Keratinocyte (primary cell): ENCODE measurements at regions not wholly inside any gene's neighbourhood (a gene's known extent, or its start where the extent isn't known, plus 50 kb on each side); places are given as distances from the start of the nearest gene placed in this dataset.

ENCODE experiments used
- DNase-seq: peaks from one replicate; pipeline ENCODE4 v3.0.0-alpha.2; 2011; ENCODE audit warnings: low read depth, missing footprints, low spot score
- FAIRE-seq: peaks from 2 replicates; lab custom pipeline; 2011; peaks lifted over from hg19 to GRCh38; lab: Jason Lieb, UNC
- H2AFZ ChIP-seq: 2 replicates; pipeline ENCODE4 v1.6.0; 2012; ENCODE audit warnings: low read length, control low read depth, inconsistent platforms; ENCODE audit not compliant: control insufficient read depth
- H3K27ac ChIP-seq: 2 replicates; pipeline ENCODE4 v1.5.1; 2011; ENCODE audit warnings: low read length; ENCODE audit not compliant: control insufficient read depth, insufficient read depth
- H3K27me3 ChIP-seq: 3 replicates; pipeline ENCODE4 v1.6.0; 2011; ENCODE audit warnings: low read length; ENCODE audit not compliant: control insufficient read depth, insufficient read depth; ENCODE audit errors: extremely low read depth
- H3K36me3 ChIP-seq, 2 experiments: 2 replicates in 1 of 2; 3 replicates in 1 of 2; pipeline ENCODE4 v1.5.1; 2011; ENCODE audit warnings: low read length in 2 of 2, mild to moderate bottlenecking in 1 of 2; ENCODE audit not compliant: control insufficient read depth in 2 of 2, insufficient read depth in 2 of 2; ENCODE audit errors: extremely low read depth in 1 of 2
- H3K4me1 ChIP-seq: 3 replicates; pipeline ENCODE4 v1.5.1; 2011; ENCODE audit warnings: low read length; ENCODE audit not compliant: control insufficient read depth, insufficient read depth; ENCODE audit errors: extremely low read depth
- H3K4me2 ChIP-seq: 3 replicates; pipeline ENCODE4 v1.6.0; 2011; ENCODE audit warnings: low read depth, low read length; ENCODE audit not compliant: control insufficient read depth, insufficient read depth; ENCODE audit errors: extremely low read depth
- H3K4me3 ChIP-seq, 3 experiments: fragments of 200-600 bp in 1 of 3; sonication (generic) in 1 of 3; 2 replicates in 2 of 3; 3 replicates in 1 of 3; pipeline ENCODE4 v1.5.1; 2011 to 2016; ENCODE audit warnings: low read length in 3 of 3, mild to moderate bottlenecking in 3 of 3, control low read depth in 2 of 3, inconsistent platforms in 1 of 3, low read depth in 1 of 3, mixed read lengths in 1 of 3, mixed run types in 1 of 3, moderate library complexity in 1 of 3; ENCODE audit not compliant: control insufficient read depth in 2 of 3, insufficient read depth in 2 of 3; ENCODE audit errors: extremely low read depth in 1 of 3
- H3K79me2 ChIP-seq: 2 replicates; pipeline ENCODE4 v1.6.0; 2012; ENCODE audit warnings: low read length; ENCODE audit not compliant: control insufficient read depth, insufficient read depth
- H3K9ac ChIP-seq: 3 replicates; pipeline ENCODE4 v1.6.0; 2011; ENCODE audit warnings: low read length; ENCODE audit not compliant: control insufficient read depth, insufficient read depth; ENCODE audit errors: extremely low read depth
- H3K9me1 ChIP-seq: 3 replicates; pipeline ENCODE4 v1.6.0; 2011; ENCODE audit warnings: low read length; ENCODE audit not compliant: control insufficient read depth, insufficient read depth; ENCODE audit errors: extremely low read depth
- H3K9me3 ChIP-seq: 2 replicates; pipeline ENCODE4 v1.5.1; 2012; ENCODE audit warnings: low read depth, low read length; ENCODE audit not compliant: control insufficient read depth
- H4K20me1 ChIP-seq: 3 replicates; pipeline ENCODE4 v1.6.0; 2011; ENCODE audit warnings: low read length; ENCODE audit not compliant: control insufficient read depth, insufficient read depth; ENCODE audit errors: extremely low read depth
- CTCF ChIP-seq, 3 experiments: IDR thresholded peaks in 1 of 3; conservative IDR thresholded peaks in 1 of 3; optimal IDR thresholded peaks in 1 of 3; 2 replicates in 2 of 3; 3 replicates in 1 of 3; pipeline versions ENCODE3 to v1.5.1; 2011; ENCODE audit warnings: low read length in 3 of 3, mild to moderate bottlenecking in 3 of 3, moderate library complexity in 2 of 3, control low read depth in 1 of 3, inconsistent platforms in 1 of 3; ENCODE audit not compliant: insufficient read depth in 2 of 3; ENCODE audit errors: extremely low read depth in 1 of 3
- EZH2 ChIP-seq: IDR thresholded peaks from one replicate; pipeline ENCODE4 v1.6.1; 2012; ENCODE audit warnings: inconsistent platforms, mild to moderate bottlenecking, low read length, moderate library complexity
- dilution Hi-C: fragments of 300-500 bp; cut with MboI; formaldehyde crosslinking; loops from one replicate; pipeline ENCODE4 v1.7.0; 2020; ENCODE audit warnings: low sequenced_read_pairs; ENCODE audit not compliant: extremely low pct_ligation_motif_present

DNA sequence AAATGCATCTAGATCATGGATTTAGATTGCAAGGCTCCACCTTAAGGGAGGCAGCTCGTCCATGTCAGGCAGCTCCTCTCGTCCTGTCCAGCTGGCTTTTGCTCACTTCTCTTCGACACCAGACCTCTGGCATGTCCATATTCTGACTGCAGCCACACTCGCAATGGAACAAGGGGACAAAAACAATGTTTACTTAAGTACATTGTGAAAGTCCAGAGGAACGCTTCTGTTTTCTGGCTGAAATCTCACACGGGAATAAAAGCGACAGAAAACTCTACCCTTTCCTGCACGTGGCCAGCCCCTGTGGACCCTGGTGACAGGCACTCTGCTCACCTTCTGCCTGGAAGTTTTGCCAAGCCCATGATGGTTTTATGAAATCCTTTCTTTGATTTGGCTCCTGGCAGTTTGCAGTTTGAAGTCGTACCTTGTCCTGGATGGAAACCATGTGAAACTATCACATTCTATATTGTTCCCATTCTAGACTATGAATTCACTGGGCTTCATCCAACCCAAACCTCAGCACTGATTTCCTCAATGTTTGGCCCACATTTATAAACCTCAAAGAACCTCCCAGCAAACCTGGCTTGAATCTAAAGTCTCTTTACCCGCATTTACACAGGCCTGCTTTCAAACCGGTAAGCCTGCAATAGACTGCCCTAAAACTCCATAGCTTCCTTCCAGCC lies 134.3 kb upstream of the PIEZO2 start:
- Histone ChIP-seq H3K4me3 (no peak overlapping the region), H3K36me3 (no peaks in the 10 kb centered on the region), H3K9ac (no peak overlapping the region), H3K4me2 (no peak overlapping the region), H3K27ac (no peak overlapping the region), H3K9me1 (no peaks in the 10 kb centered on the region), H3K9me3 (no peaks in the 10 kb centered on the region), H3K27me3 (no peaks in the 10 kb centered on the region), H4K20me1 (no peaks in the 10 kb centered on the region), H3K79me2 (no peaks in the 10 kb centered on the region), H2AFZ (no peak overlapping the region), H3K4me1 (no peaks in the 10 kb centered on the region)
- FAIRE-seq (no peak), DNase-seq (no peak)
- dilution Hi-C loops, result no loop called here
- TF ChIP-seq CTCF (optimal IDR thresholded peaks at IDR 0.05 in 1 of 3, IDR thresholded peaks at IDR 0.05 in 1 of 3, conservative IDR thresholded peaks at IDR 0.05 in 1 of 3; ENCODE audit: extremely low read depth in 1 of 3, insufficient read depth in 2 of 3, low read length in 3 of 3) (no peak), EZH2 (no peak)

- H3K9ac ChIP-seq, result no peak overlapping the region
- dilution Hi-C loops, result no loop called here
- DNase-seq (no peak), FAIRE-seq (no peak)
- H3K9me1 ChIP-seq, result no peaks in the 10 kb centered on the region
- H3K4me3 ChIP-seq, result no peak overlapping the region
- no peaks in the 10 kb centered on the region for H3K79me2 ChIP-seq
- no peaks in the 10 kb centered on the region for H3K36me3 ChIP-seq
- no peak for TF ChIP-seq CTCF (optimal IDR thresholded peaks at IDR 0.05 in 1 of 3, IDR thresholded peaks at IDR 0.05 in 1 of 3, conservative IDR thresholded peaks at IDR 0.05 in 1 of 3; ENCODE audit: extremely low read depth in 1 of 3, insufficient read depth in 2 of 3, low read length in 3 of 3)
- no peak for TF ChIP-seq EZH2
- no peaks in the 10 kb centered on the region for H3K9me3 ChIP-seq
- H3K27ac ChIP-seq, result no peak overlapping the region
- H2AFZ ChIP-seq, result no peak overlapping the region
- H3K4me2 ChIP-seq, result no peak overlapping the region
- no peaks in the 10 kb centered on the region for H4K20me1 ChIP-seq
- no peaks in the 10 kb centered on the region for H3K4me1 ChIP-seq
- H3K27me3 ChIP-seq, result no peaks in the 10 kb centered on the region
Observed at GRCh38 chr18:11279461-11279860, 130.1 kb upstream of the PIEZO2 start.
